ENCODE measurements at regions not wholly inside any gene's neighbourhood (a gene's known extent, or its start where the extent isn't known, plus 50 kb on each side); places are given as distances from the start of the nearest gene placed in this dataset.
"Not testable (repeated sequence)": the region's sequence is repeated elsewhere in the genome, so short reads cannot be mapped to it uniquely, and the experiment has no call there.

DNA sequence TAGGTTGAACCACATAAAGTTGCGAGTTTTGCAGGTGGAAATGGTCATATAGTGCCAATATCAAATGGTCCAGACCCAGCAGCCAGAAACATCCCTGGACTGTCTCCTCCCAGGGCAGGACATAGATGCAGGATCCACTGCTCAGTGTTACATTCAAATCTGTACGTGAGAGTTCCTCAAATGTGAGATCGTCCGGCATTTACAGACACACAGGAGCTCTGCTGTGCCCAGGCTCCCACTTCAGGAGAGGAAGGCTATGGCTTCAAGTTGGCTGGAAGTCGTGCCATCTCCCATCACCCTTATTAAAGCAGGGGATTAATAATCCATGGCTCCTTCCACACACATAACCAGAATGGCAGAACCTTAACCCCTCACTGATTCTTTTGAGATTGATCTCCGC is 688.2 kb upstream of the HS6ST1 start:
- DNase-seq, result no peak

DNA sequence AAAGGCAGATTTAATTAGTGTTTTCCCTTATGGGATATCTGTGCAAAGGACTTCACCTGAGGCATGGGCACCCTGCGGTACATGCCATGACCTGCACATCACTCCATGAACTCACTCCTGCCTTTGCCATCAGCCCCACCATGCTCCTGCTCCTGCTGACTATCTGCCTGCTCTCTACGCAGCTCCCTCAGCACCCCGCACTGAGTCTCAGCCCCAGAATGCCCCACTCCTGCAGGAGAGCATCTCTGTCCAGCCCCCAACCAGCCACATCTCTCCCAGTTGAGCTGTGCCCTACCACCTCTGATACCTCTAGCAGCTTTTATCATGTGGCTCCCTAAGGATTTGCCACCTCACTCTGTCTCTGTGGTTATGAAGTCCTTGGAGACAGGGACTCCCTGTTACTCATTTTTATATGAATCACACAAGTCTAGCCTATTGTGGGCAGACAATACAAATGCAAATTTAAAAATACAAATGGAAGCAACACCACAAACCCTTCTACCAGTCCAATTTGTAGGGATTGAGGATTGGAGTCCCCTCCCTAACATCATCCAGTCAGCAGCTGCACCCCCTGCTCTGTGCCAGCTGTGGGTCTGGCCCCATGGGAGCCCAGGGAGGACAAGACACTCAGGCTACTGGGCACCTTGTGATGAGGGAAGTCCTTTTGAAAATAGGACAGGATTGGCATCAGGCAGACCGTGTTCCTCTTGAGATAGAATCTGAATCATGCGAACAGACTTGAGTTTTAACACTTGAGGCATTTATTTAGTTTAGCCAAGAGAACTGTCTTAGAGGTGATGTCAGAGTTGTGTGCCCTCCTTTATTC is 689.6 kb upstream of the HS6ST1 start:
- DNase-seq, result no peak

- DNase-seq, result no peak
Measured at GRCh38 chr2:129008881-129009554, 690.4 kb upstream of the HS6ST1 start.

- DNase-seq, result no peak
Measured at GRCh38 chr2:129009555-129010146, 691.0 kb upstream of the HS6ST1 start.

DNA sequence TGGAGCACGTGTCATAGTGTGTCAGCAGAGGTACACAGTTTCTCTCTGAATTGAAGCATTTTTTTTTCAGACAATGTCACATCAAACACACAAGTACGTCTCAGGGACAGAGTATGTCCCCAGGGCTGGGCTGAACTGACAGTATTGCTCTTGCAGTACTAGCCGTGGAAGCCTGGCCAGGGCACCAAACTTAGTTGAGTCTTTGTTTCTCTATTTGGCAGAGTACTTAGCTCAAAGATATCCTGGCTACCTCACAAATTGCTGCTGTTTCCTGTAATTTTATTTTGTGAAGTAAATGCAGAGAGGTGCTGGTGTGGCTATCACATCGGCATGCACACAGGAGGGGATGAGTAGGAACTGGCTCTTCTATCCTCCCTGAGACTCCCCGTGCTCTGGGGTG is 691.6 kb upstream of the HS6ST1 start:
- DNase-seq, result no peak

DNA sequence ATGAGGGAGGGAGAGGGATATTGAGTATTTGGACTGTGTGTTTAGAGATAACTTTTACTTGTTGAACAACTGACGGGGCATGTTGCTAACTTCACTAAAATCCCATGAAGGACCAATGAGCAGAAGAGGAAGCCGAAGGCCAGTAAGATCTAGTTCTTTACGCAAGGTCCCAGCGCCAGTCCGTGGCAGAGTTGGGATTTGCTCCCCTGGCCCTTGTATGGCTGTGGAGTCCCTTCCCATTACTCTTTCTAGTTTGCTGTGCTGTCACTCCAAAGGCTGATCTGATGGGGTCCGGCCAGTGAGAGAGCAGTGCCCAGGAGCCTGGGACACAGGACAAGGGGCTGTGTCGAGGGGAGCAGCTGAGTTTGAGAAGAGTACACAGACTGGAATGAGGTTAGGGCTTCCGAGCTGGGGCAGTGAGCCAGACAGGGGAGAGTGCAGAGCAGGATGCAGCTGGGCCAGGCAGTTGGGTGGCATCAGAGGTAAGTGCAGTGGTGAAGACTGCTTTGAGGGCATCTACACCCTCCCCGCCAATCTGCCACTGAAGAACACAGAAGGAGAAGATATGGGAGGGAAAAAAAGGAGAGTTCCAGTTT is 692.9 kb upstream of the HS6ST1 start:
- DNase-seq, result no peak

DNA sequence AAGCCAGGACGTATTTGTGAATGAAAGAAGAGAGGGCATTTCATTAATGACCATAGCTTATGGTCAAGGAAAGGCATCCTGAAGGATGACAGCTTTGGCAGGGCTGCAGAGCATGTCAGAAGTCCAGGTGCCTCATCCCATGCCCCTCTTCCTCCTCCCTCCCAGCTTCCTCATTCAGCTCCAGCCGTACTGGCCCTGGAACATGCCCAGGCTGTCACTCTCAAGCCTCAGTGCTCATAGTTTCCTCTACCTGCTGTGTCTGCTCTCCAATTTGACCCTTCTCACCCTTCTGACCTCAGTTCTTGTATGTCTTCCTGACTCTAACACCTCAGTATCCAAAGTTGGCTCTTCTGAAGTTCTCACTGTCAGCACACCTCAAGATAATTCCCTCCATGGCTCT is 695.8 kb upstream of the HS6ST1 start:
- DNase-seq, result no peak

- no peak for DNase-seq
Measured at GRCh38 chr2:129015397-129016285, 697.0 kb upstream of the HS6ST1 start.

DNA sequence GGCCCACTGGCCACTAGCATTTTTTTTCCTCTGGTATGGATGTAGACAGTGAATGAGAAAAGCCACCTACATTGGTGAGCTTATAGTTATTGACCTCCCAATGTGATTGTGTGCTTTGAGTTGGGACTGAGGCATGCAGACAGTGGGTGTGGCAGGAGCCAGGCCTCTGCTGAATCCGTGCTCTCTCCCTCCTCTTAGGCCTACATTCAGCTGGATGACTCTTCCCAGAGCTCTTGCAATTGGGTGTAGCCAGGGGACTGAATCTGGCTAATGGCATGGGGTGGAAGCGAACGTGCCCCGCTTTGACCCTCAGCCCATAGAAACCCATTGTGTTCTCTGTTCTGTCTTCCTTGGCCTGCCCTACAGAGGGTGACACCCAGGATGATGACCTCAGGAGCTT is 698.3 kb upstream of the HS6ST1 start:
- DNase-seq, result no peak

- DNase-seq, result no peak
Measured at GRCh38 chr2:129024796-129025195, 706.1 kb upstream of the HS6ST1 start.

DNA sequence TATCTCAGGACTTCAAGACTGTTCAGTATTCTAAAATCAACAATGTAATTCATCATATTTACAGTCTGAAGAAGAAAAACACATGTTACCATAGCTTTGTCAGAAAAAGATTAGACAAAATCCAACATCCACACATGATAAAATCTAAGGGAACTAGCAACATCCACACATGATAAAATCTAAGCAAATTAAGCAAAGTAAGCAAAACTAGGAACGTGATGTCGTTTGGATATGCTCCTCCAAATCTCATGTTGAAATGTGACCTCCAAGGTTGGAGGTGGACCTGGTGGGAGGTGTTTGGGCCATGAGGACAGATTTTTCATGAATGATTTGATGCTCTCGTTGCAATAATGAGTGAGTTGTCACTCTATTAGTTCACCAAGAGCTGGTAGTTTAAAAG is 717.3 kb upstream of the HS6ST1 start:
- no peak for DNase-seq

GRCh38 chr2:129043677-129044076 is 725.0 kb upstream of the HS6ST1 start:
- not testable (repeated sequence) for DNase-seq

GRCh38 chr2:129046475-129046874 is 727.8 kb upstream of the HS6ST1 start:
- DNase-seq, result not testable (repeated sequence)

- DNase-seq, result no peak
Measured at GRCh38 chr2:129050101-129050500, 731.4 kb upstream of the HS6ST1 start.

DNA sequence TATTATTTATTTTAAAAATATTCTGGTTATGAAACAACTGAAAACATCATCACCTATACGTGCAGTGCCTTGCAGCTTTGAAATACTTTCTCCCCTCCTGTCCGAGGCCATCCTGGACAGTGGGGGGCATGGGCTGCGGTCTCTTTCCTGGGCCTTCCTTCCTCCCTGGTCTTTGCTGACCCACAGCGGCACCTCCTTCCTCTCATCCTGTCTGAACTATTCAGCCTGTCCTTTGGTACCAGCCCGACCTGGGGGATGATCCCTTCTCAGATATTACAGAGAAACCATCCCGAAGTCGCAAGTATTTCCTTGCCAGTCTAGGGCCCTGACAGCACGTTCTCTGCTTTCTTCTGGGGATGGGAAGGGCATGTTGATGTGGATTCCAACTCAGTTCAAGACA is 736.6 kb upstream of the HS6ST1 start:
- no peak for DNase-seq

- DNase-seq, result no peak
Measured at GRCh38 chr2:129055824-129056223, 737.2 kb upstream of the HS6ST1 start.

GRCh38 chr2:129056309-129056958 is 737.8 kb upstream of the HS6ST1 start:
- no peak for DNase-seq

- DNase-seq, result no peak
Measured at GRCh38 chr2:129056959-129057317, 738.3 kb upstream of the HS6ST1 start.

- no peak for DNase-seq
Measured at GRCh38 chr2:129058981-129059380, 740.3 kb upstream of the HS6ST1 start.

DNA sequence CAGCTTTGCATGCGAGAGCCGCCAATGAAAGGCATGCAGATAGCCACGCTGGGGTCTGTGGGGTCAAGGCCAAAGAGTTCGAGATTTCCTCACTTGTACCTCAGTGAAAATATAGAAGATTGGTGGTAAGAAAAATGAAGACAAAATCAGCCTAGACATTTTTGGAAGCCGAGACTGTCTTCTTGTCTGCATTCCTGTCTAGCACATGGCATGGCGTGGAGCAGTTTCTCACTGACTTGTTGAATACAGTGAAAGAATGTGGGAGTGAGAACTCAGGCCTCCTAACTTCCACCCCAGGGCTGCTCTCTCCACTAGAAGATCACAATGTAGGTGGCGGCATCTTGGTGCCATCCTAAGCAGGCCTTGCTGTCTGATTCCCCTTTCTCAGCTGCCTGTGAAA is 740.8 kb upstream of the HS6ST1 start:
- DNase-seq, result no peak

DNA sequence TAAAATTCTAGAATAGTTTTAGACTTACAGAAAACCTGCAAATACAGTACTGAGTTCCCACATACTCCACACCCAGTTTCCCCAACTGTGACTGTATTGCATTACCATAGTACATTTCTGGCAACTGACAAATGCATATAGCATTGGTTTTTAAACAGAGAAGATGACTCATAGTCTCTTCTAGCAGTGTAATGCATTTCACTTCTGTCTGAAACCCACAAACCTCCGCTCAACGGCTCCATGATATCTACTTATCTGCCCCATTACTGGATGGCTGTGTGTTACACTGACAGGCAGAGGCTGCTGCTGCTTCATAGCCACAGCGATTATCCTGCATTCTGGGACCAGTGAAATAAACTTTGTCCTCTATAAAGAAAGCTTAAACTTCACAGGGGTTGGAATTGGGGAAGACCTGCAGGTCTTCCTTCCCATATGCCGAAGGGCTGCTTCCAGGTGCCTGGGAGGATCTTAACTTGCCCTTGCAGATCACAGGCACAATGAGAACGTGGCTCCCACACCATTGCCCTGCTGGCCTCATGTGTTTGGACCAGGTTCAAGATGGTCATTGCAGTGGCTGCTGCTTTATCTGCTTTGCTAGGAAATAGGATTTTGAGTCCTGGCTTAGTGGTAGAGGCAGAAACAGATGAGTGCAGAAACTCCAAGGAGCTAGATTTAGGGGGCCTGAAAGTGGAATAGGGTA is 742.6 kb upstream of the HS6ST1 start:
- no peak for DNase-seq

GRCh38 chr2:129061769-129062121 is 743.1 kb upstream of the HS6ST1 start:
- no peak for DNase-seq
